ENCODE measurements at regions not wholly inside any gene's neighbourhood (a gene's known extent, or its start where the extent isn't known, plus 50 kb on each side); places are given as distances from the start of the nearest gene placed in this dataset.

DNA sequence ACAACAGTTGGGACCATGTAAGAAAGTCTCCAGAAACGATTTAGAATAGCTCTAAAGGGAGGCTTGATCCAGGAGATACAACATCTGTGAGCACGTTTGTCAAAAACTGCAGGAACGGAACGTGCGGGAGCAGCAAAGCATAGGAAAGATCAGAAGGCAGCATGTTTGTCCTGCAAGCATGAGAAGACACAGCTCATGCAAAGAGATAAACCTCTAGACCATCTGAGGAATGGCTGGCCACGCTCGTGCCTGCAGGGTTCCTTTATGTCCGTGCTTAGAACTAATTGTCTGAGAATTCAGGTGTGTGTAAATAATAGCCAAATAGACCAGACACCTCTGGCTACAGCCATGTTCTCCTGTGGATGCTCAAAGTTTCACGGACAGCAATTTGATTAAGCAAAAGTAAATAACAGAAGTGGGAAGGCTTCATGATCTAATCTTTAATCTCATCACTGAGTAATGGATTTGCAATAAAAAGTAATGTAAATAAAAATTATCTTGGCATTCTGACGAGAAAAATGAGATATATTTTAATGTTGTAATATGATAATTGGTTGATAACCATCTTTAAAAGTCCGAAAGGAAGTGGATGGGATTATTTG lies 534.8 kb upstream of the CDH7 start:
- TF ChIP-seq, protein P1, sequence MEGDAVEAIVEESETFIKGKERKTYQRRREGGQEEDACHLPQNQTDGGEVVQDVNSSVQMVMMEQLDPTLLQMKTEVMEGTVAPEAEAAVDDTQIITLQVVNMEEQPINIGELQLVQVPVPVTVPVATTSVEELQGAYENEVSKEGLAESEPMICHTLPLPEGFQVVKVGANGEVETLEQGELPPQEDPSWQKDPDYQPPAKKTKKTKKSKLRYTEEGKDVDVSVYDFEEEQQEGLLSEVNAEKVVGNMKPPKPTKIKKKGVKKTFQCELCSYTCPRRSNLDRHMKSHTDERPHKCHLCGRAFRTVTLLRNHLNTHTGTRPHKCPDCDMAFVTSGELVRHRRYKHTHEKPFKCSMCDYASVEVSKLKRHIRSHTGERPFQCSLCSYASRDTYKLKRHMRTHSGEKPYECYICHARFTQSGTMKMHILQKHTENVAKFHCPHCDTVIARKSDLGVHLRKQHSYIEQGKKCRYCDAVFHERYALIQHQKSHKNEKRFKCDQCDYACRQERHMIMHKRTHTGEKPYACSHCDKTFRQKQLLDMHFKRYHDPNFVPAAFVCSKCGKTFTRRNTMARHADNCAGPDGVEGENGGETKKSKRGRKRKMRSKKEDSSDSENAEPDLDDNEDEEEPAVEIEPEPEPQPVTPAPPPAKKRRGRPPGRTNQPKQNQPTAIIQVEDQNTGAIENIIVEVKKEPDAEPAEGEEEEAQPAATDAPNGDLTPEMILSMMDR (conservative IDR thresholded peaks at IDR 0.05; ENCODE audit: low read length), result no peak
- no peak for TF ChIP-seq EZH2phosphoT487 (IDR thresholded peaks at IDR 0.05; ENCODE audit: borderline replicate concordance, low read depth, low read length)
